CD8-positive, alpha-beta memory T cell (primary cell): ENCODE measurements at regions not wholly inside any gene's neighbourhood (a gene's known extent, or its start where the extent isn't known, plus 50 kb on each side); places are given as distances from the start of the nearest gene placed in this dataset.
"Not testable (repeated sequence)": the region's sequence is repeated elsewhere in the genome, so short reads cannot be mapped to it uniquely, and the experiment has no call there.

Experiments used
- CTCF ChIA-PET: fragments of 350-600 bp; sonication (Branson Sonifier 250); formaldehyde crosslinking; loops from one replicate; lab custom pipeline; 2021; ENCODE audit warnings: antibody characterized with exemption; lab: Charles Lee
- POLR2A ChIA-PET: fragments of 350-600 bp; sonication (Branson Sonifier 250); formaldehyde crosslinking; loops from one replicate; lab custom pipeline; 2021; ENCODE audit warnings: antibody characterized with exemption; lab: Charles Lee
- DNase-seq, 5 donors: peaks; one replicate each; pipeline versions ENCODE4 v3.0.0 to v3.0.0-alpha.2; 2020 to 2022; ENCODE audit warnings: mixed read lengths in 1 of 5
- H3K27ac ChIP-seq: one replicate; pipeline ENCODE4 v1.7.0; 2013; ENCODE audit warnings: low read depth, mild to moderate bottlenecking, low read length, moderate library complexity
- H3K27me3 ChIP-seq: 2 replicates; pipeline ENCODE4 v1.7.0; 2013; ENCODE audit warnings: low read length, mild to moderate bottlenecking; ENCODE audit not compliant: insufficient read depth, poor library complexity, severe bottlenecking
- H3K36me3 ChIP-seq: 2 replicates; pipeline ENCODE4 v1.7.0; 2013; ENCODE audit warnings: mild to moderate bottlenecking, low read length, moderate library complexity; ENCODE audit not compliant: insufficient read depth
- H3K4me1 ChIP-seq: 2 replicates; pipeline ENCODE4 v1.7.0; 2013; ENCODE audit warnings: mild to moderate bottlenecking, low read length, moderate library complexity; ENCODE audit not compliant: insufficient read depth
- H3K4me3 ChIP-seq: 2 replicates; pipeline ENCODE4 v1.7.0; 2013; ENCODE audit warnings: mild to moderate bottlenecking, low read length
- H3K9me3 ChIP-seq: 2 replicates; pipeline ENCODE4 v1.7.0; 2013; ENCODE audit warnings: mild to moderate bottlenecking, low read length
- H3K27ac Mint-ChIP-seq, 8 donors: one replicate each; pipeline ENCODE4 v1.8.0; 2020 to 2021; ENCODE audit warnings: mixed read lengths in 8 of 8, mild to moderate bottlenecking in 6 of 8, inconsistent platforms in 3 of 8, moderate library complexity in 3 of 8
- H3K27me3 Mint-ChIP-seq, 2 donors: one replicate each; pipeline ENCODE4 v1.8.0; 2020 to 2021; ENCODE audit warnings: mixed read lengths in 2 of 2, mild to moderate bottlenecking in 1 of 2, moderate library complexity in 1 of 2
- H3K36me3 Mint-ChIP-seq, 3 donors: one replicate each; pipeline ENCODE4 v1.8.0; 2020 to 2021; ENCODE audit warnings: mixed read lengths in 3 of 3, inconsistent platforms in 1 of 3, mild to moderate bottlenecking in 1 of 3
- H3K4me1 Mint-ChIP-seq, 3 donors: one replicate each; pipeline ENCODE4 v1.8.0; 2020 to 2021; ENCODE audit warnings: mixed read lengths in 3 of 3, inconsistent platforms in 1 of 3, mild to moderate bottlenecking in 1 of 3
- H3K4me3 Mint-ChIP-seq, 7 donors: one replicate each; pipeline ENCODE4 v1.8.0; 2020 to 2021; ENCODE audit warnings: mixed read lengths in 7 of 7, mild to moderate bottlenecking in 6 of 7, moderate library complexity in 4 of 7, inconsistent platforms in 2 of 7
- H3K9me3 Mint-ChIP-seq, 5 donors: one replicate each; pipeline ENCODE4 v1.8.0; 2020 to 2022; ENCODE audit warnings: mixed read lengths in 5 of 5, mild to moderate bottlenecking in 3 of 5, moderate library complexity in 2 of 5, inconsistent platforms in 1 of 5

DNA sequence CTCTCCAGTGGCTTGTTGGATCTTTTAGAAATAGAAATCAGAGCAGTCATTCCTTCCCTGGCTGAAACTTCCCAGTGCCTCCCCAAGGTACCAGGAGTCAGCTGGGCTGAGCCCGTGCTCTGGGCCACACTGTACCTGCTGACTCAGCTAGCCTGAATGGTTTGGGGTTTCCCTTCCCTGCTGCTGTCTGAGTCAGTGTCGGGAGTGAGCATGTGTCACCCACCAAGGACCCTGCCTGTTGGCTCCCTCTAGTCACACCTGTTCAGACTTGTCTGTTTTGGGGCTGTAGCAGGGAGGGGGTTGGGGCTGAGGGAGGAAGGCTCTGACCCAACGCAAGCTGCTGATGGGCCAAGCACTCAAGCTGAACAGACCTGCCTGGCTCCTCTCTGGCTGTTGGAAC lies 4493.9 kb upstream of the TPTE start:
- H3K4me1 ChIP-seq, H3K9me3 ChIP-seq, H3K36me3 ChIP-seq, H3K4me1 Mint-ChIP-seq, CTCF ChIA-PET, H3K4me3 ChIP-seq, H3K27ac Mint-ChIP-seq, POLR2A ChIA-PET, H3K27ac ChIP-seq, H3K4me3 Mint-ChIP-seq, DNase-seq, H3K27me3 ChIP-seq, H3K27me3 Mint-ChIP-seq, H3K9me3 Mint-ChIP-seq, H3K36me3 Mint-ChIP-seq: not testable (repeated sequence)

DNA sequence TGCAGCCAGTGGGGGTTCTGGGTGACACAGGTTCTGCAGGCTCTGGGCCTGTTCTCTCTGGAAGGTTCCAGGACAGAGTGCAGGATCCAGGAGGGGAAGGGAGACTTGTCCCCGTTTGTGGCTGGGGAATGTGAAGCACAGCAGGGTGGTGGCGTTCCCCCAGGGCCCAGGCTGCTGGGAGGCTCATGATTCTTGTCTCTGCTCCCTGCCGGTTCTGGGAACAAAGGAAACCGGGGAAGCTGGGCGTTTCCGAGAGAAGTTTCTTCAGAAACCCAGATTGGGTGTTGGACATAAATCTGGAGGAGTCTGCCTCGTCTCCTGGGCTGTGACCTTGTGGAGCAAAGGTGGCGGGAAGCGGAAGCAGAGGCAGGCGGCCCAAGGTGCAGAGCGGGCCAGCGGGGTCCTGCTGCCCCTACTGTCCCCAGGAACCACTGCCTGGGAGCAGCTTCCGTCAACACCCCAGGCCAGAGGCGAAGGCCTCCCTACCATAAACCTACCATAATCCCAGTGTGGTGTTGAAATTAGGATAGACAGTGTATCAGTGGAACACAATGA lies 4487.2 kb upstream of the TPTE start:
- H3K9me3 ChIP-seq, H3K4me1 Mint-ChIP-seq, H3K27me3 Mint-ChIP-seq, POLR2A ChIA-PET, H3K36me3 Mint-ChIP-seq, H3K36me3 ChIP-seq, H3K9me3 Mint-ChIP-seq, H3K4me1 ChIP-seq, DNase-seq, H3K27ac ChIP-seq, H3K27me3 ChIP-seq, H3K27ac Mint-ChIP-seq, H3K4me3 ChIP-seq, H3K4me3 Mint-ChIP-seq, CTCF ChIA-PET: not testable (repeated sequence)

DNA sequence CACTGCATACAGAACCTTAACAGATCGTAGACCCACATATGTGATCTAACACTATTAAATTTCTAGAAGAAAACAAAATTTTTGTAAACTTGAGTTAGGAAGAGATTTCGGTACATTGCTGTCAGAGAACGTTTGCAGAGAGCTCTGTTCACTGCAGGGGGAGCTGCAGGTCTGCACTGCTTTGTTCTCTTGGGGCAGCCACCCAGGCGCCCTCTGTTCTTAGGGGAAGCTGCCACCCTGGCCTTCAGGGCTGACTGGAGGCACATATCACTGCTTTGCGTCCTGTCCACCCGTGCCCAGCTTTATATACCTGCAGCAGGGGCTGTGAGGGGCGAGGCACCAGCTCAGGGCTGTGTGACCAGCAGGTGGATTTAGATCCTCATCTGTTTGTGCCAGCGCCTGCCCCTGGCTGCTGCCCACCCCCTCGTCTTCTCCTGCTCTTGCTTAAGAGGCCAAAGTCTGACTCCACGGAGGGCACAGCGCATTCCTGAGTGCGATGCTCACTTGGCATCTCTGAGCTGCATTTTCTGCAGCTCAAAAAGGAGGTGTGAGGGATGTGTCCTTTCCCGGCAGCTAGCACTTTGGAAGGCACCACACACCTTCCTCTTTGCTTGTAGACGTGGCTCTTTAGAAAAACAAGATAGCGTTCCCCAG lies 4486.4 kb upstream of the TPTE start:
- DNase-seq, H3K27ac ChIP-seq, H3K4me1 Mint-ChIP-seq, H3K27ac Mint-ChIP-seq, H3K4me1 ChIP-seq, H3K36me3 ChIP-seq, H3K36me3 Mint-ChIP-seq, CTCF ChIA-PET, H3K9me3 Mint-ChIP-seq, H3K27me3 ChIP-seq, H3K9me3 ChIP-seq, H3K4me3 ChIP-seq, H3K27me3 Mint-ChIP-seq, POLR2A ChIA-PET, H3K4me3 Mint-ChIP-seq: not testable (repeated sequence)

- CTCF ChIA-PET, H3K9me3 ChIP-seq, H3K27me3 Mint-ChIP-seq, H3K4me1 ChIP-seq, H3K4me3 ChIP-seq, H3K9me3 Mint-ChIP-seq, H3K4me1 Mint-ChIP-seq, H3K36me3 ChIP-seq, H3K27ac ChIP-seq, H3K27me3 ChIP-seq, H3K4me3 Mint-ChIP-seq, H3K36me3 Mint-ChIP-seq, POLR2A ChIA-PET, DNase-seq, H3K27ac Mint-ChIP-seq: not testable (repeated sequence)
Measured at GRCh38 chr21:6035474-6036155, 4485.8 kb upstream of the TPTE start.

- H3K4me1 ChIP-seq, H3K36me3 ChIP-seq, H3K27me3 Mint-ChIP-seq, H3K4me3 ChIP-seq, H3K27ac Mint-ChIP-seq, H3K9me3 Mint-ChIP-seq, POLR2A ChIA-PET, H3K9me3 ChIP-seq, H3K27me3 ChIP-seq, H3K4me1 Mint-ChIP-seq, H3K4me3 Mint-ChIP-seq, H3K27ac ChIP-seq, CTCF ChIA-PET, H3K36me3 Mint-ChIP-seq, DNase-seq: not testable (repeated sequence)
Measured at GRCh38 chr21:6039224-6039623, 4482.2 kb upstream of the TPTE start.

DNA sequence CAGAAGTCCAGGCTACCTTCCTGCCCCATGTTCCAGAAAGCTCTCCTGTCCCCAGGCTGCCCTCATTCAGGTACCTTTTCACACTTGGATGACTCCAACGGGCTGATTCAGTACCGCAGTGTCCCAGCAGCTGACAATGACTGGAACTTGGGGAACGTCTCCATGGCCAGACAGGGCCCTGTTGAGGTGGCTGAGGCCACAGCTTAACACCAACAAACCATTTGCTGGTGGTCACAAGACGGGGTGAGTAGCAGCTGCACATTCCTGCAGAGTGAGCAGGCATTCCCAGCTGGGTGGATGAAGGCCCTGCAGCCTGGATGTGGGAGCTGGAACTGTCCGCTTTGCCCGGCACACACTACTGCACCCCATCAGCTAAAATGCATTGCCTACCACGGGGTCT lies 4481.3 kb upstream of the TPTE start:
- CTCF ChIA-PET, H3K36me3 ChIP-seq, H3K9me3 Mint-ChIP-seq, H3K4me1 ChIP-seq, H3K27me3 ChIP-seq, H3K27ac ChIP-seq, H3K27ac Mint-ChIP-seq, H3K27me3 Mint-ChIP-seq, H3K9me3 ChIP-seq, DNase-seq, H3K4me3 ChIP-seq, H3K4me3 Mint-ChIP-seq, H3K4me1 Mint-ChIP-seq, POLR2A ChIA-PET, H3K36me3 Mint-ChIP-seq: not testable (repeated sequence)

- H3K27ac Mint-ChIP-seq, CTCF ChIA-PET, H3K27me3 ChIP-seq, H3K9me3 Mint-ChIP-seq, H3K36me3 Mint-ChIP-seq, DNase-seq, H3K27ac ChIP-seq, POLR2A ChIA-PET, H3K4me1 Mint-ChIP-seq, H3K9me3 ChIP-seq, H3K4me3 Mint-ChIP-seq, H3K36me3 ChIP-seq, H3K4me3 ChIP-seq, H3K27me3 Mint-ChIP-seq, H3K4me1 ChIP-seq: not testable (repeated sequence)
Measured at GRCh38 chr21:6043430-6044275, 4477.7 kb upstream of the TPTE start.

- H3K4me3 Mint-ChIP-seq, H3K36me3 ChIP-seq, H3K27ac Mint-ChIP-seq, H3K9me3 Mint-ChIP-seq, H3K27me3 Mint-ChIP-seq, H3K4me3 ChIP-seq, H3K27ac ChIP-seq, POLR2A ChIA-PET, H3K4me1 ChIP-seq, DNase-seq, H3K4me1 Mint-ChIP-seq, CTCF ChIA-PET, H3K27me3 ChIP-seq, H3K9me3 ChIP-seq, H3K36me3 Mint-ChIP-seq: not testable (repeated sequence)
Measured at GRCh38 chr21:6044695-6045094, 4476.7 kb upstream of the TPTE start.
